ENCODE measurements at regions not wholly inside any gene's neighbourhood (a gene's known extent, or its start where the extent isn't known, plus 50 kb on each side); places are given as distances from the start of the nearest gene placed in this dataset.

- Histone ChIP-seq H3K27ac (ENCODE audit: low read depth, low read length) (no peak overlapping the region), H3K14ac (ENCODE audit: insufficient read length) (no peak overlapping the region), H2BK20ac (ENCODE audit: low read length) (no peak overlapping the region), H4K5ac (ENCODE audit: insufficient read length, low read depth, low read length) (no peak overlapping the region), H3K79me2 (ENCODE audit: control insufficient read depth in 1 of 2, insufficient read depth in 2 of 2, low read length in 2 of 2) (no peaks in the 10 kb centered on the region), H3K27me3 (replicated peaks in 1 of 4; ENCODE audit: control insufficient read depth in 3 of 4, extremely low read depth in 1 of 4, insufficient read depth in 3 of 4, low read length in 3 of 4) (no peaks in the 10 kb centered on the region), H3K23ac (ENCODE audit: insufficient read length) (no peak overlapping the region), H2AK5ac (ENCODE audit: low read depth, low read length) (no peak overlapping the region), H2BK120ac (replicated peaks; ENCODE audit: low read depth, low read length) (no peak overlapping the region), H2BK12ac (ENCODE audit: low read depth, low read length) (no peak overlapping the region), H4K8ac (ENCODE audit: extremely low read depth, insufficient read depth, low read length) (0 out of 2 replicates have a peak overlapping the region, but pooled peaks have one; percentile 28), H3K36me3 (ENCODE audit: control insufficient read depth in 2 of 4, insufficient read depth in 4 of 4, low read length in 3 of 4) (no peaks in the 10 kb centered on the region), H3K79me1 (ENCODE audit: low read depth, low read length) (no peaks in the 10 kb centered on the region), H4K91ac (replicated peaks; ENCODE audit: insufficient read length, low read length) (peak overlapping the region; percentile 37), H3K4me2 (ENCODE audit: insufficient read depth in 1 of 2, low read depth in 2 of 2, low read length in 2 of 2) (no peak overlapping the region), H3K4me1 (replicated peaks in 1 of 4; ENCODE audit: control insufficient read depth in 3 of 4, insufficient read depth in 4 of 4, low read length in 3 of 4) (no peaks in the 10 kb centered on the region; a peak in 1 of 7 replicates), H3K18ac (ENCODE audit: extremely low read depth, low read length) (no peak overlapping the region), H3K9ac (replicated peaks in 1 of 4; ENCODE audit: extremely low read depth in 1 of 4, low read depth in 3 of 4, low read length in 3 of 4) (no peak overlapping the region), H3K4me3 (ENCODE audit: extremely low read depth in 1 of 4, insufficient read depth in 2 of 4, low read depth in 3 of 4, low read length in 4 of 4) (no peak overlapping the region), H3K56ac (replicated peaks; ENCODE audit: insufficient read length, low read depth, low read length) (no peak overlapping the region), H3K23me2 (ENCODE audit: low read depth, low read length) (no peaks in the 10 kb centered on the region), H3K9me3 (ENCODE audit: insufficient read depth in 2 of 2, low read depth in 1 of 2, low read length in 1 of 2) (no peaks in the 10 kb centered on the region), H3K4ac (replicated peaks; ENCODE audit: insufficient read length, low read depth, low read length) (no peak overlapping the region), H2BK5ac (ENCODE audit: low read depth, low read length) (no peak overlapping the region), H4K20me1 (replicated peaks in 1 of 2; ENCODE audit: control insufficient read depth in 1 of 2, insufficient read depth in 2 of 2, low read length in 2 of 2) (no peaks in the 10 kb centered on the region), H2AFZ (ENCODE audit: low read length) (no peak overlapping the region), H2BK15ac (ENCODE audit: low read length) (no peak overlapping the region)
- ChIA-PET POLR2A (ENCODE audit: partially characterized antibody) (no interaction called here), CTCF (ENCODE audit: partially characterized antibody) (no interaction called here)
- TF ChIP-seq CREB1 (IDR thresholded peaks at IDR 0.05) (no peak), CEBPB (IDR thresholded peaks at IDR 0.05; ENCODE audit: low read depth, low read length) (no peak), JUN (IDR thresholded peaks at IDR 0.05; ENCODE audit: low read depth, low read length) (no peak), MAFK (IDR thresholded peaks at IDR 0.05; ENCODE audit: low read depth, low read length) (no peak), HDAC2 (IDR thresholded peaks at IDR 0.05; ENCODE audit: borderline replicate concordance in 1 of 2, low read depth in 2 of 2, low read length in 2 of 2) (no peak), BRCA1 (IDR thresholded peaks at IDR 0.05; ENCODE audit: low read depth, low read length) (no peak), POU5F1 (IDR thresholded peaks at IDR 0.05; ENCODE audit: low read depth, low read length) (no peak), YY1 (IDR thresholded peaks at IDR 0.05; ENCODE audit: low read depth, low read length) (no peak), BACH1 (IDR thresholded peaks at IDR 0.05; ENCODE audit: low read length) (no peak), SP1 (IDR thresholded peaks at IDR 0.05; ENCODE audit: low read depth, low read length) (no peak), CBX8 (IDR thresholded peaks at IDR 0.05; ENCODE audit: borderline replicate concordance, low read depth, low read length) (no peak), NRF1 (IDR thresholded peaks at IDR 0.05; ENCODE audit: low read depth, low read length) (no peak)
- DNase-seq (ENCODE audit: low read depth in 1 of 2, low spot score in 2 of 2), result no peak
- no peak for FAIRE-seq
- WGBS, 2 experiments (ENCODE audit: extremely low coverage in 1 of 2, insufficient coverage in 1 of 2, insufficient read length in 1 of 2, insufficient replicate concordance in 2 of 2, low coverage in 1 of 2, low lambda C conversion rate in 2 of 2, missing lambda C conversion rate in 1 of 2), result 88% methylated on average over 14 of the region's 14 CpGs; no CpG with 5 or more reads in 1 of the 2 experiments
Observed at GRCh38 chr20:52684176-52684575, 288.0 kb upstream of the TSHZ2 start.

All from H1 (cell line).